HG02588 (cell line): ENCODE measurements at regions not wholly inside any gene's neighbourhood (a gene's known extent, or its start where the extent isn't known, plus 50 kb on each side); places are given as distances from the start of the nearest gene placed in this dataset.

ENCODE experiments used
- ATAC-seq: cut with Tn5 transposase; IDR thresholded peaks from one replicate; pipeline ENCODE4 v1.9.1; 2021; ENCODE audit warnings: mild to moderate bottlenecking, moderate library complexity; ENCODE audit not compliant: unreplicated experiment

DNA sequence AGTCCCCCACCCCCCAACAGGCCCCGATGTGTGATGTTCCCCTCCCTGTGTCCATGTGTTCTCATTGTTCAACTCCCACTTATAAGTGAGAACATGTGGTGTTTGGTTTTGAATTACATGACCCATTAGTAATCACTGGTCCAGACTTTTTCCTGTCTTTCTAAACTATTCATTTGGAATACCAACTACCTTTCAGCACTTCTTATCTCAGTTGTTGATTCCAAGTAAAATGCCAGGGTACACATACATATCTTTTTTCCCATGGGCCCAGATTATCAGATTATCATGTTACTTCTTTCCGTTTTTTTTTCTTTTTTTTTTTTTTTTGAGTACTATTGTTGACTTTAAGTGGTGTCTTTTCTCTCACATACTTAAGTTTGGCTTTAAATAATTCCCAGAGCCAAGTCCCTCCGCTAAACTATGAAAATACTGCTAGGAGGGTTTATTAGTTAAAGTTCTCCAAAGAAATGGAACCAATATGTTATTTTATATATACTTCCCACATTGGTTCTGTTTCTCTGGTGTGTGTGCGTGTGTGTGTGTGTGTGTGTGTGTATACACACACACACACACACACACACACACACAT lies 389.3 kb downstream of the IRS1 start:
- ATAC-seq = no peak

GRCh38 chr2:226409134-226409533 lies 390.5 kb downstream of the IRS1 start:
- no peak for ATAC-seq

DNA sequence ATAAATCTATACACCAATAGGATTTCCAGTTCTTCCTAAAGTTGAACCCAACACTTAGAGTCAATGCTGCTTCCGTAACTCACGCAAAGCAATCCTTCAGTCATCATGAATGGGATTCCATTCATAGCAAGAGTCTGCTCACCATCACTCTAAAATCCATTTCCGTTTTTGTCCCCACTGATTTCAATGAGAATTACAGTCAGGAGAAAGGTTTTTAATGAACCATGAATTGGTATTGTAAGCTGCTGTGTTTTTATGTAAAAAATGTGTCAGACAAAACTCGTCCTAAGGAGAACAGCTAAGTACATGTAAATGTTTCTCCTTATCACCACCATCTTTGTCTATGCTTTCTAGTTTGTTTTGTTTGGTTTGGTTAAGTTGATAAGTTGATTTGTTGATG lies 391.5 kb downstream of the IRS1 start:
- ATAC-seq = no peak

DNA sequence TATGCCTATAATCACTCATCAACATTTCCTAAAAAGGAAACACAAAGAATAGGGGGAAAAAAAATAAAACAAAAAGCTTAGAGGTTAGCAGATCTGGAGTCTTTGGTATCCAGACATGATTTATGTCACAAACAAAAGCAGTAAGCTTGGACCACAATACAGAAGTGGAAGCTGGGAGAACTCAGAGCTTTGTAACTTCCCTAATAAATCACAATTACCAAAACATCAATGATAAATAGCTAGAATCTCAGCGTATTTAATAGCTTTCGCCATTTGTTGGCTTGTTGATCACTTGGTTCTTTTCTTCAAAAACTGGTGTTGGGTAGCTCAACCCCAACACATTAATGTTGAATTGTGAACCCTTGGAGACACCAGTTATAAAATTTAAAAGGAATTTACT lies 392.5 kb downstream of the IRS1 start:
- no peak for ATAC-seq

DNA sequence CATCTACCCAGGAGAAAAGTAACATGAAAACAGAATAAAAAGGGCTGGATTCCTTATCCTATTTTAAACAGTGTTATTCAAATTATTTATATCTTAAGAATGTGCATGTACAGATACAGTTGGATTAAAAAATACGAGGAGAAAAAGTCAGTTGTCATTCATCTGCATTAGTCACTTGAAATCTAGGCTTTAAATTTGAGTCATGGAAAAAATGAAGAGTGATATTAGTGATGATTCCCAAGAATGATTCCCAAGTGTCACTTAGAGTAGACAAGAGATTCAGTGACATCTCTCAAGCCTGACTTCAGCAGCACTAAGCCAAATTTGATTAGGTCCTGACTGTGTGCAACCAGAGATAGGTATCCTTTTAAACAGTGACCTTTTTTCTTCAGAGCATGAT lies 394.2 kb downstream of the IRS1 start:
- no peak for ATAC-seq

DNA sequence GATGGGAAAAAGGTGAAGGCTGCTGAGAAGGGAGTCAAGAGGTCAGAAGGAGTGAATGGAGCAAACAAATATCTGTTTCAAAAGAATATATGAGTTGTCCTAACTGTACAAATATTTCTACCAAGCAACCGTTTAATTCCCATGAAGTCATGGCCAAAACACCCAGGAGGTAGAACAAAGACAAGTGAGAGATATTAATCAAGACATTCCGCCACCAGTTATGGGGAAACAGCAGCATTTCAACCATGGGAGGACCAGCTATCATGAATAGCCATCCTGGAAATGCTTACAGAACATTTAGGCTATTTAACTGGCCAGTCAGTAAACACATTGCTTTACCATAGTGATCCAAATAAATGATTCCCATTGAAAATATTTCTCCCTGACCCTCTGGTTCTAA lies 396.3 kb downstream of the IRS1 start:
- no peak for ATAC-seq

DNA sequence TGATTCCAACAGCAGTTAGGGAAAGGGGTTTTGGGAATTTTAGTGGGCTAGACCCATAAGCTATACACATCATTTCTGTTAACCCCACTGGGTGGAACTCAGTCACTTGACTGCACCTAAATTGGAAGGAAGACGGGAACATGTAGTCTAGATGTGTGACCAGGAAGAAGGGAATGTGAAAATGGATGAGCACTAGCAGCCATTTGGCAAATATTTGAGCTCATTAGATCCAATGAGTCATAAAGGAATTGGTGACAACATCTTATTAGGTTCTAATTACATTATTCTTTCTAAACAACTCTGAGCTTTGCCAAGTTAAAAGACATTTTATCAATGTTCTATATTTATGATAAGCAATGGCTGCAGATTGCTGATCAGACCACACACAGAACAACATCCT lies 400.6 kb downstream of the IRS1 start:
- no peak for ATAC-seq

- no peak for ATAC-seq
Observed at GRCh38 chr2:226398580-226398979, 401.0 kb downstream of the IRS1 start.

- ATAC-seq = no peak
Observed at GRCh38 chr2:226396541-226396940, 403.1 kb downstream of the IRS1 start.

DNA sequence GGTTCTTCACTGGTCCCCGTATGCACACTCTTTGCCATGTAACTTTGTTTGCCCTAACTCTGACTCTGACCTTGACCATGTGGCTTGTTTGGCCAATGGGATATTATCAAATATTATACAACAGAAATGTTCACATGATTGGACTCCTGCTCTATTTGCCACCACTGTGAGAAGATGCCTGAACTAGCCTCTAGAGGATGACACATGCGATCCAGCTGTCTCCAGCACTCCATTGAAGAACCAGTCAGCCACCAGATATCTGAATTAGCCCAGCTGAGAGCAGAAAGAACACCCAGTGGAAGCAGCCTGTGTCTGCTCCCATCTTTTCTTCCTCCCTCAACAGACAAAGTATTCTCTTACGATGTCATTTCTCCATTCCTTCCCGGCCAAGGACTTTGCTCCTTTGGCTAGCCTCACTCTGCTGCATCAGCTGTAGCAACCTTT lies 412.1 kb downstream of the IRS1 start:
- no peak for ATAC-seq

- ATAC-seq = no peak
Observed at GRCh38 chr2:226383461-226383860, 416.2 kb downstream of the IRS1 start.

DNA sequence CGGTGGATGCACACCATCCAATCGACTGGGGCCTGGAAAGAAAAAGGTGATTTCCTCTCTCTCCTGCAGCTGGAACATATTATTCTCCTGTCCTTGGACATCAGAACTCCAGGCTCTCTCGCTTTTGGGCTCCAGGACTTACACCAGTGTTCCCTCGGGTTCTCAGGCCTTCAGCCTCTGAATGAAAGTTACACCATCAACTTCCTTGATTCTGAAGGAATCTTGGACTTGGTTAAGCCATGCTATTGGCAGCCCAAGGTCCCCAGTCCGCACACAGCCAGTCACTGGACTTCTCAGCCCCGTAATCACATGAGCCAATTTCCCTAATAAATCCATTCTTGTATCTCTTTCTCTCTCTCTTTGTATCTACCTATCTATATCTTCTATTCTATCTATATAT lies 418.9 kb downstream of the IRS1 start:
- ATAC-seq = no peak

DNA sequence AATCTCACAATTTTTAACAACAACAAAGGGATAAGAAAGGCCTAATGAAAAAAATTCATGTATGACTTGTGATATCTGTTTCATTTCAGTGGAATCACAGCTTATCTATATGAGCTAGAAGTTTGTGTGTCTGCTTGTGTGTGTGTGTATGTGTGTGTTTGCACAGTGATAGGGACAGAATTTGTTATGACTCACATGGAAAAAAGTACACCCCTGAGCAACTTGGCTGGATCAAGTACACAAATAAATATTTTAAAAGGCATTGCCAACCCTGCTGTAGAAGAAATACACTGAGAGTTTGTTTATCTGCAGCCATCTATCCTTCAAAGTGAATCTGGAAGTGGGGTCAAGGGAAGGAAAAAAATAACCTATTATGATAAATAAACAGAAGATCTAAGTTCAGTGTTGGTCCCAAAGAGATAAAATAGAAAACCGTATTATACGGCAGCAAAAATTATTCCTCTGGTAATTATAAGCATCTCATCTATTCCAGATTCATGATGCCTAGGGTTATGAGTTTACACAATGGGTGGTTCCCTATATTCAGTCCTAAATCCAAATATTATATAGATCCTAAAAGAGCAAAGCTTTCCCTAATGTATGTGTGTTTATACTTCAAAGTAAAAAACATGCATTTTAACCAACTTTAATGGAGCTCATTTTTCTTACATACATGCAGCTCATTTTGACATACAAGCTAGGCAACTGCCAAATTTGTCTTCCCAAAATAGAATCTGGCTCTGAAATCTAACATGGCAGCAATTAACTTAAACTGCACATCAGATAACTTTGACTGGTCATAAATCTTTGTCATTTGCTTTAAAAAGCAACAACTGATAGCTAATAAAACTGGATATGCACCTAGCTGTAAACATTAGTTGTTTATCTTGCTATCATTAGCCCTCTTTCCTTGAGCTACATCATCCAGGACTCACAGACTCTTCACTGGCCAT lies 420.6 kb downstream of the IRS1 start:
- no peak for ATAC-seq

DNA sequence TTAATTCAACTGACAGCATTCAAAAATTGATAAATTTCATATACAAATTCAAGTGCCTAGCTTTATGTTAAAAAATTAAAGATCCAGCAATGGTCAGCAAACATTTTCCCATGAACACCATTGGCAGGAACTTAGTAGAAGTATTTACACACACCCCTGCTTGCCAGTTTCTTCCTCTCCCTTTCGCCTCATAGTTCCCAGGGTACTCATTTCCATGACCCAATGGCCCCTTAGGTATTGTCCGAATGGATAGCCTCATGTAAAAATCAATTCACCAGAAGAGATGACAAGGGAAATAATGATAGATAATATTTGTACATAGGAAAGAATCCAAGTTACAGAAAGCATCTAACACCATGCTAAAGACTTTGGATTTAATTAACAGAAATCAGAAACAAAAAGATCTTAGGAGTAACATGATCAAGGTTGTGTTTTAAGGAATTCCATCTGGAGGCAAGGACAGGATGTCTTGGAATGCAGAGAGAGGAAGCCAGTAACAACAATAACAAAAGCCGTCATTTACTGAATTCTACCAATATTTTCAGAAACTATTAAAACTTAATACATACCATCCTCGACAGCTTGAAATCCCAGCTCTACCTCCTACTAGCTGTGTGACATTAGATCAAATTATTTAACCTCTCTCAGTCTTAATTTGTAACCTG lies 423.0 kb downstream of the IRS1 start:
- ATAC-seq = no peak

DNA sequence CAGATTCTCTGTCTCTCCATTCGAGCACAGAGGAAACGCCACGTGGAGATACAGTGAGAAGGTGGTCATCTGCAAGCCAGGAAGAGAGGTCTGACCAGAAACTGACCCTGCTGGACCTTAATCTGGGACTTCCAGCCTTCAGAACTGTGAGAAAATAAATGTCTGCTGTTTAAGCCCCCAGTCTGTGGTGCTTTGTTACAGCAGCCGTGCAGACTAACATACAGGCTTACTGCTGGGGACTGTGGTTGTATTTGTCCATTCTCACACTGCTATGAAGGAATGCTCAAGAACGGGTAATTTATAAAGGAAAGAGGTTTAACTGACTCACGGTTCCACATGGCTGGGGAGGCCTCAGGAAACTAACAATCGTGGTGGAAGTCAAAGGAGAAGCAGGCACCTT lies 432.7 kb downstream of the IRS1 start:
- ATAC-seq = no peak

DNA sequence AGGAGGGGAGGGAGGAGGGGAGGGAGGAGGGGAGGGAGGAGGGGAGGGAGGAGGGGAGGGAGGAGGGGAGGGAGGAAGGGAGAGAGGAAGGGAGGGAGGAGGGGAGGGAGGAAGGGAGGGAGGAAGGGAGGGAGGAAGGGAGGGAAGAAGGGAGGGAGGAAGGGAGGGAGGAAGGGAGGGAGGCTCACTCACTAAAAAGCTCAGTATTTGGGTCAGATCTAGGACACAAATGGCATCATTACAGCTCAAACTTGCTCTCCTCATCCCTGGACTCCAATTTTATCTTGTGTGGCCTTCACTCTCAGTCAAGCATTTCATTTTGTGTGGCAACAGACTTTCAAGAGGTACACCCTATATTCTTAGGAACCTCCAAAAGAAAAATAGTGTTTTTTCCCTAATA lies 435.4 kb downstream of the IRS1 start:
- ATAC-seq = no peak

- ATAC-seq = no peak
Observed at GRCh38 chr2:226362980-226363379, 436.6 kb downstream of the IRS1 start.

DNA sequence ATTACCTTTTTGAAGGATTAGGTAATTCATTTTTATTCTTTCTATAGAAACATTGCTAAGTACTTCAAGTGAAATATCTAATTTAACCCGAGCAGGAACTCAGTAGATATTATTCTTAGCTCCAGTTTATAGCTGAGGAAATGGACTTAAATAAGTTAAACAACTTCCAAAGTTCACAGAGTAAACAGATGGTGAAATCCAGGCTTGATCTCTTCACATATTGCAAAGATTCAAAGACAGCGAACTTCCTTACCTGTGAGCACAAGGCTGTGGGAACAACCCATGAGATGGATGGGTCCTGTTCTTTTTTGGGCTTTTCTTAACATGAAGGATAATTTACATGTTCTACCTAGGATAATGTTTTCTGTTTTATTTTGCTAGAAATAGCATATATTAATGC lies 439.0 kb downstream of the IRS1 start:
- no peak for ATAC-seq

GRCh38 chr2:226358688-226359087 lies 440.9 kb downstream of the IRS1 start:
- ATAC-seq = no peak

GRCh38 chr2:226357816-226358215 lies 441.8 kb downstream of the IRS1 start:
- ATAC-seq = no peak

- no peak for ATAC-seq
Observed at GRCh38 chr2:226355600-226355999, 444.0 kb downstream of the IRS1 start.

DNA sequence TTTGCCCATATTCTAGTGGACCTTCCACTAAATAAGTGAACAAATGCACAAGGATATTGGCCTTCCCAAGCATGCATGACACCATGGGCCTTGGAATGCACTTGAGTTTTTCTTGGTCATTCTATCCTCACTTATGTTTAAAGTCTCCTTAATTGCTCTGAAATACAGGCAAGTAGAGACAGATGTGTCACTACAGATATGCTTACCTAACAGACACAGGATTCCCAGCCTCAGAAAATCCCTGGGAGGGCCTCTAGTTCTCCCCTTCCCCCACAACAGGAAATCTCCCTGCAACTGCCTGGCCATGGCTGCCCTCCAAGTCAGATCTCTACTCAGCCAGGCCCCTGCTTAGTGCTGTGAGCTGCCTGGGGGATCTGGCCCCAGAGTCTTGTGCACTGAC lies 445.2 kb downstream of the IRS1 start:
- no peak for ATAC-seq
